Erythroblast (primary cell): ENCODE measurements at regions not wholly inside any gene's neighbourhood (a gene's known extent, or its start where the extent isn't known, plus 50 kb on each side); places are given as distances from the start of the nearest gene placed in this dataset.

ENCODE experiments used
- GATA1 ChIP-seq: IDR thresholded peaks from 2 replicates; pipeline ENCODE4 v1.6.1; 2011; ENCODE audit warnings: low read depth, mild to moderate bottlenecking, control low read depth, low read length, moderate library complexity
- POLR2A ChIP-seq: IDR thresholded peaks from 2 replicates; pipeline ENCODE4 v1.6.1; 2011; ENCODE audit warnings: mild to moderate bottlenecking, low read length

- no peak for TF ChIP-seq POLR2A
- no peak for TF ChIP-seq GATA1
Measured at GRCh38 chr3:157590273-157590672, 87.1 kb upstream of the VEPH1 start.
